Urothelium cell line (cell line): ENCODE measurements at regions not wholly inside any gene's neighbourhood (a gene's known extent, or its start where the extent isn't known, plus 50 kb on each side); places are given as distances from the start of the nearest gene placed in this dataset.

Source experiments
- DNase-seq: peaks from one replicate; pipeline ENCODE4 v3.0.0; 2011; ENCODE audit warnings: low spot score, mixed read lengths
- FAIRE-seq: peaks from 2 replicates; lab custom pipeline; 2011; peaks lifted over from hg19 to GRCh38; lab: Jason Lieb, UNC

GRCh38 chr2:207286106-207286505 lies 120.4 kb upstream of the KLF7 start:
- FAIRE-seq (no peak), DNase-seq (no peak)

GRCh38 chr2:207288628-207289027 lies 122.9 kb upstream of the KLF7 start:
- FAIRE-seq (no peak), DNase-seq (no peak)

GRCh38 chr2:207289295-207290018 lies 123.7 kb upstream of the KLF7 start:
- DNase-seq (no peak), FAIRE-seq (no peak)

- no peak for DNase-seq
- FAIRE-seq = no peak
Measured at GRCh38 chr2:207290833-207291624, 125.3 kb upstream of the KLF7 start.

- no peak for FAIRE-seq
- DNase-seq = no peak
Measured at GRCh38 chr2:207291625-207292252, 126.0 kb upstream of the KLF7 start.

GRCh38 chr2:207296265-207296948 lies 130.7 kb upstream of the KLF7 start:
- FAIRE-seq (no peak), DNase-seq (no peak)

GRCh38 chr2:207300817-207301216 lies 135.1 kb upstream of the KLF7 start:
- DNase-seq (no peak), FAIRE-seq (no peak)

- FAIRE-seq (no peak), DNase-seq (no peak)
Measured at GRCh38 chr2:207304761-207305160, 139.0 kb upstream of the KLF7 start.

GRCh38 chr2:207308519-207309224 lies 142.9 kb upstream of the KLF7 start:
- FAIRE-seq (no peak), DNase-seq (no peak)

- DNase-seq = peak; percentile 73
Measured at GRCh38 chr2:207311316-207312005, 145.7 kb upstream of the KLF7 start.

GRCh38 chr2:207312006-207312356 lies 146.2 kb upstream of the KLF7 start:
- FAIRE-seq = no peak
- DNase-seq = no peak

More at GRCh38 chr2:207311316-207312005, 145.7 kb upstream of the KLF7 start:
- FAIRE-seq = peak; percentile 56

GRCh38 chr2:207313947-207314346 lies 148.2 kb upstream of the KLF7 start:
- FAIRE-seq = no peak
- no peak for DNase-seq

- DNase-seq (no peak), FAIRE-seq (no peak)
Measured at GRCh38 chr2:207315131-207315530, 149.4 kb upstream of the KLF7 start.

- FAIRE-seq = no peak
- no peak for DNase-seq
Measured at GRCh38 chr2:207316484-207316883, 150.7 kb upstream of the KLF7 start.

- DNase-seq = no peak
- FAIRE-seq = no peak
Measured at GRCh38 chr2:207316906-207317305, 151.2 kb upstream of the KLF7 start.

GRCh38 chr2:207317378-207317984 lies 151.7 kb upstream of the KLF7 start:
- DNase-seq (no peak), FAIRE-seq (no peak)

- no peak for DNase-seq
- FAIRE-seq = no peak
Measured at GRCh38 chr2:207318181-207318628, 152.5 kb upstream of the KLF7 start.

GRCh38 chr2:207319316-207319715 lies 153.6 kb upstream of the KLF7 start:
- DNase-seq = no peak
- no peak for FAIRE-seq

GRCh38 chr2:207320381-207321159 lies 154.8 kb upstream of the KLF7 start:
- DNase-seq = no peak
- FAIRE-seq = no peak
